MV-4-11 (cell line): ENCODE measurements at regions not wholly inside any gene's neighbourhood (a gene's known extent, or its start where the extent isn't known, plus 50 kb on each side); places are given as distances from the start of the nearest gene placed in this dataset.
A peak's percentile ranks its signal among the peaks of the same experiment; 100 is the strongest.
"Not testable (repeated sequence)": the region's sequence is repeated elsewhere in the genome, so short reads cannot be mapped to it uniquely, and the experiment has no call there.

ENCODE experiments used
- DNase-seq: peaks from one replicate; lab custom pipeline; 2025; lab: John Stamatoyannopoulos, UW

- no peak for DNase-seq
Observed at GRCh38 chr3:176068750-176069149, 1128.5 kb downstream of the TBL1XR1 start.

GRCh38 chr3:176058856-176059255 is 1138.4 kb downstream of the TBL1XR1 start:
- DNase-seq = no peak

- DNase-seq = no peak
Observed at GRCh38 chr3:176055836-176056235, 1141.4 kb downstream of the TBL1XR1 start.

- DNase-seq = no peak
Observed at GRCh38 chr3:176051766-176052165, 1145.5 kb downstream of the TBL1XR1 start.

- no peak for DNase-seq
Observed at GRCh38 chr3:176046703-176047102, 1150.6 kb downstream of the TBL1XR1 start.

- no peak for DNase-seq
Observed at GRCh38 chr3:176041812-176042211, 1155.5 kb downstream of the TBL1XR1 start.

GRCh38 chr3:176041185-176041584 is 1156.1 kb downstream of the TBL1XR1 start:
- peak; percentile 4 for DNase-seq

GRCh38 chr3:176037636-176038035 is 1159.6 kb downstream of the TBL1XR1 start:
- no peak for DNase-seq

GRCh38 chr3:176032043-176032442 is 1165.2 kb downstream of the TBL1XR1 start:
- DNase-seq = no peak

GRCh38 chr3:176016203-176016602 is 1157.1 kb downstream of the NAALADL2 start:
- not testable (repeated sequence) for DNase-seq

GRCh38 chr3:176015228-176015627 is 1156.1 kb downstream of the NAALADL2 start:
- DNase-seq = not testable (repeated sequence)

GRCh38 chr3:176009256-176009655 is 1150.1 kb downstream of the NAALADL2 start:
- DNase-seq = no peak

- DNase-seq = no peak
Observed at GRCh38 chr3:176005564-176005963, 1146.4 kb downstream of the NAALADL2 start.

GRCh38 chr3:175989161-175989560 is 1130.0 kb downstream of the NAALADL2 start:
- no peak for DNase-seq

- no peak for DNase-seq
Observed at GRCh38 chr3:175988401-175988800, 1129.3 kb downstream of the NAALADL2 start.

- DNase-seq = no peak
Observed at GRCh38 chr3:175985781-175986180, 1126.6 kb downstream of the NAALADL2 start.

- no peak for DNase-seq
Observed at GRCh38 chr3:175983379-175983778, 1124.2 kb downstream of the NAALADL2 start.

GRCh38 chr3:175980486-175981090 is 1121.5 kb downstream of the NAALADL2 start:
- DNase-seq = no peak

GRCh38 chr3:175977968-175978752 is 1119.0 kb downstream of the NAALADL2 start:
- no peak for DNase-seq

- DNase-seq = no peak
Observed at GRCh38 chr3:175969456-175969855, 1110.3 kb downstream of the NAALADL2 start.

- DNase-seq = no peak
Observed at GRCh38 chr3:175965036-175965435, 1105.9 kb downstream of the NAALADL2 start.

- DNase-seq = peak; percentile 97
Observed at GRCh38 chr3:175957427-175957826, 1098.3 kb downstream of the NAALADL2 start.

- DNase-seq = peak; percentile 57
Observed at GRCh38 chr3:175956964-175957363, 1097.8 kb downstream of the NAALADL2 start.
